K562 (cell line): ENCODE measurements at regions not wholly inside any gene's neighbourhood (a gene's known extent, or its start where the extent isn't known, plus 50 kb on each side); places are given as distances from the start of the nearest gene placed in this dataset.

Experiments
- ATAC-seq: fragments of 200-7000 bp; cut with Tn5 transposase; 3 replicates; pipeline ENCODE4 v1.9.1; 2020; ENCODE audit warnings: moderate library complexity
- BruUV-seq: library from RNA; stranded (reverse); fragments of 400-500 nt; replicated peaks from 2 replicates; lab custom pipeline; 2021; lab: Mats Ljungman, UMichigan
- CTCF ChIA-PET: fragments of 300-600 bp; formaldehyde crosslinking; extraction: SDS; loops from one replicate; lab custom pipeline; 2021; ENCODE audit warnings: low intra/inter-chr PET ratio; lab: Yijun Ruan, JAX
- POLR2A ChIA-PET: fragments of 300-600, 350-650 bp; sonication (Branson Sonifier 250); formaldehyde crosslinking; extraction: SDS; loops from one replicate; lab custom pipeline; 2021; ENCODE audit warnings: antibody characterized with exemption, inconsistent platforms; lab: Yijun Ruan, JAX
- DNase-seq, 4 experiments: peaks; one replicate each; pipeline versions ENCODE4 v3.0.0 to v3.0.0-alpha.2; 2011 to 2018; ENCODE audit warnings: low spot score in 3 of 4, mixed read lengths in 3 of 4; ENCODE audit errors: extremely low read depth in 1 of 4
- FAIRE-seq: peaks from 2 replicates; lab custom pipeline; 2011; peaks lifted over from hg19 to GRCh38; lab: Jason Lieb, UNC
- H2AFZ ChIP-seq: 2 replicates; pipeline ENCODE4 v1.6.0; 2011; ENCODE audit warnings: low read depth, low read length, control low read depth, inconsistent platforms
- H3K27ac ChIP-seq: fragments of 200-600 bp; 3 replicates; pipeline ENCODE4 v1.8.0; 2011; ENCODE audit warnings: low read depth, mild to moderate bottlenecking, control low read depth, inconsistent platforms, low read length, moderate library complexity, mixed read lengths; ENCODE audit errors: extremely low read depth
- H3K27me3 ChIP-seq, 2 experiments: fragments of 300-600 bp in 1 of 2; 2 replicates in 1 of 2; 3 replicates in 1 of 2; pipeline versions ENCODE4 v1.6.0 to v1.8.0; 2011; ENCODE audit warnings: inconsistent platforms in 2 of 2, low read length in 2 of 2, mild to moderate bottlenecking in 1 of 2, mixed read lengths in 1 of 2, moderate library complexity in 1 of 2; ENCODE audit not compliant: control insufficient read depth in 2 of 2, insufficient read depth in 2 of 2
- H3K36me3 ChIP-seq: fragments of 300-600 bp; 3 replicates; pipeline ENCODE4 v1.8.0; 2011; ENCODE audit warnings: mild to moderate bottlenecking, low read length, inconsistent platforms; ENCODE audit not compliant: control insufficient read depth, insufficient read depth
- H3K4me1 ChIP-seq, 2 experiments: fragments of 200-600 bp in 1 of 2; replicated peaks in 1 of 2; 2 replicates in 1 of 2; 3 replicates in 1 of 2; pipeline versions ENCODE4 v1.5.1 to v1.8.0; 2011; ENCODE audit warnings: inconsistent platforms in 2 of 2, low read length in 2 of 2, mild to moderate bottlenecking in 1 of 2, mixed read lengths in 1 of 2, moderate library complexity in 1 of 2; ENCODE audit not compliant: control insufficient read depth in 2 of 2, insufficient read depth in 2 of 2
- H3K4me2 ChIP-seq: 2 replicates; pipeline ENCODE4 v1.6.1; 2011; ENCODE audit warnings: low read length, control low read depth, inconsistent platforms, mixed read lengths; ENCODE audit not compliant: insufficient read depth
- H3K4me3 ChIP-seq: fragments of 200-600 bp; sonication (generic), shearing (Covaris generic); 2 replicates; pipeline ENCODE4 v1.5.1; 2016; ENCODE audit warnings: control low read depth, inconsistent platforms
- H3K79me2 ChIP-seq: fragments of 200-600 bp; 3 replicates; pipeline ENCODE4 v1.8.0; 2011; ENCODE audit warnings: low read length, inconsistent platforms; ENCODE audit not compliant: control insufficient read depth, insufficient read depth
- H3K9ac ChIP-seq, 2 experiments: 2 replicates each; pipeline versions ENCODE4 v1.6.0 to v1.6.1; 2011; ENCODE audit warnings: low read depth in 2 of 2, low read length in 2 of 2, control low read depth in 1 of 2, inconsistent platforms in 1 of 2, mild to moderate bottlenecking in 1 of 2, mixed read lengths in 1 of 2; ENCODE audit not compliant: insufficient read depth in 1 of 2
- H3K9me1 ChIP-seq: one replicate; pipeline ENCODE4 v1.6.0; 2011; ENCODE audit warnings: inconsistent platforms, mild to moderate bottlenecking, low read length, moderate library complexity; ENCODE audit not compliant: control insufficient read depth, insufficient read depth
- H3K9me3 ChIP-seq: replicated peaks from 2 replicates; pipeline ENCODE4 v1.5.1; 2011; ENCODE audit warnings: low read depth, low read length, inconsistent platforms; ENCODE audit not compliant: control insufficient read depth, insufficient read depth
- H4K20me1 ChIP-seq: replicated peaks from 2 replicates; pipeline ENCODE4 v1.6.1; 2011; ENCODE audit warnings: low read length, inconsistent platforms, mixed read lengths; ENCODE audit not compliant: control insufficient read depth, insufficient read depth
- CCNT2 ChIP-seq: IDR thresholded peaks from 2 replicates; pipeline ENCODE4 v1.6.1; 2011; ENCODE audit warnings: borderline replicate concordance, low read depth, mild to moderate bottlenecking, moderate library complexity, mixed read lengths, low read length; ENCODE audit not compliant: insufficient read length; ENCODE audit errors: extremely low read depth
- HNRNPUL1 ChIP-seq: fragments of 200-400 bp; formaldehyde crosslinking; IDR thresholded peaks from 2 replicates; pipeline ENCODE4 v1.6.1; 2017; ENCODE audit warnings: low read length
- MAX ChIP-seq: sonication (generic); formaldehyde crosslinking; IDR thresholded peaks from 2 replicates; pipeline ENCODE4 v1.9.0; 2022; ENCODE audit warnings: mild to moderate bottlenecking, missing genetic modification reagents
- MEF2A ChIP-seq: IDR thresholded peaks from 2 replicates; pipeline ENCODE4 v1.6.1; 2011; ENCODE audit warnings: low read depth, mild to moderate bottlenecking, low read length, moderate library complexity; ENCODE audit not compliant: control insufficient read depth
- MIER1 ChIP-seq: fragments of 450-650 bp; IDR thresholded peaks from 2 replicates; pipeline ENCODE4 v1.6.1; 2016; ENCODE audit warnings: antibody characterized with exemption, mild to moderate bottlenecking, low read depth
- RNF219 ChIP-seq: fragments of 250-450 bp; sonication (Bioruptor Pico); IDR thresholded peaks from 2 replicates; pipeline ENCODE4 v1.5.0; 2022; ENCODE audit warnings: mild to moderate bottlenecking
- SIN3A ChIP-seq, 2 experiments: fragments of 150-350 bp in 1 of 2; IDR thresholded peaks; 2 replicates each; pipeline ENCODE4 v1.6.1; 2011 to 2016; ENCODE audit warnings: borderline replicate concordance in 2 of 2, low read depth in 2 of 2, low read length in 2 of 2, mild to moderate bottlenecking in 2 of 2, moderate library complexity in 2 of 2; ENCODE audit not compliant: control insufficient read depth in 1 of 2
- U2AF1 ChIP-seq: fragments of 200-400 bp; formaldehyde crosslinking; optimal IDR thresholded peaks from 2 replicates; pipeline ENCODE3; 2017; ENCODE audit warnings: mild to moderate bottlenecking, low read depth, low read length, moderate library complexity
- WGBS: fragments of 100-300 bp; shearing (Covaris generic); methylation state at CpG from one replicate; pipeline ENCODE4 v1.1.6; 2016; ENCODE audit warnings: low coverage, mixed read lengths; ENCODE audit not compliant: insufficient coverage; ENCODE audit errors: missing lambda C conversion rate; 5-methylcytosine and 5-hydroxymethylcytosine counted together
- in situ Hi-C: fragments of 300-500 bp; cut with MboI; formaldehyde crosslinking; loops from 4 replicates; pipeline ENCODE4 v1.15.0; 2018; ENCODE audit warnings: inconsistent platforms, mixed read lengths
- intact Hi-C: fragments of 100-400 bp; cut with micrococcal nuclease; formaldehyde crosslinking; loops from 2 replicates; pipeline ENCODE4 v1.14.2; 2022
- TF ChIP-seq, protein P1 (sequence below): IDR thresholded peaks from 3 replicates; pipeline ENCODE4 v1.6.1; 2011; ENCODE audit warnings: borderline replicate concordance, mild to moderate bottlenecking; ENCODE audit not compliant: insufficient read length, insufficient read depth
- TF ChIP-seq, protein P2 (sequence below): sonication (generic); formaldehyde crosslinking; IDR thresholded peaks from 2 replicates; pipeline ENCODE4 v1.8.0; 2023; ENCODE audit warnings: mild to moderate bottlenecking, missing genetic modification reagents

DNA sequence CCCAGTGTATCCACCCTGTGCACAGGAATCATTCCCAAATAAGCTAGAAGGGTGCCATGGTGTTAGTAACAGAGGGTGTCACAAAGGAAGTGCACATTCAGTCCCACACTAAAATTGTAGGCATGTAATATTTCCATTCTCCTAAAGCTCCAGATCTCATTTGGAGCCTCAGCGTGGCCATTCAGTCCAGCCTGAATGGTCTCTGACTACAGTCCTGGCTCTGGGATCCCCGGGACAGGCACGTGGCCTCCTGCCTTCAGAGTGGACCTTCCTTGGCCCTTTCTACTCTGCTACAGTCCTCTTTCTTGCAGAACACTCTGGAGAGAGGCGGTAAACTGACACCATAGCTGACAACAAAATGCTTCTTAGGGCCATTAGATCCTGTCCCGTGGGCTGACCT is 243.9 kb downstream of the IRX2 start:
- Histone ChIP-seq H3K27ac (no peak overlapping the region), H3K4me2 (no peak overlapping the region), H2AFZ (no peak overlapping the region), H3K4me3 (no peak overlapping the region), H3K9ac (no peak overlapping the region), H3K36me3 (no peaks in the 10 kb centered on the region), H4K20me1 (no peaks in the 10 kb centered on the region; the same call in 1 of the 2 replicates), H3K4me1 (no peaks in the 10 kb centered on the region), H3K79me2 (no peaks in the 10 kb centered on the region), H3K9me3 (no peaks in the 10 kb centered on the region), H3K9me1 (no peaks in the 10 kb centered on the region), H3K27me3 (peaks cover 0 to 18% of the 10 kb centered on the region in 2 experiments; a peak in 2 of 5 replicates)
- CTCF ChIA-PET = no interaction called here
- no TSS peak for BruUV-seq
- intact Hi-C loops = no loop called here
- DNase-seq = no peak
- ATAC-seq = no peak
- whole genome bisulfite sequencing = 1% methylated on average over 5 of the region's 5 CpGs
- FAIRE-seq = no peak
- POLR2A ChIA-PET = interaction anchor here (1.0 kb wide), 1 partner anchor 9 kb away, joined by 3 read pairs; no protein-coding TSS in a partner anchor
- in situ Hi-C loops = no loop called here
- TF ChIP-seq MAX (CRISPR knock-in tag) = no peak
- no peak for TF ChIP-seq CCNT2
- TF ChIP-seq, protein P1, sequence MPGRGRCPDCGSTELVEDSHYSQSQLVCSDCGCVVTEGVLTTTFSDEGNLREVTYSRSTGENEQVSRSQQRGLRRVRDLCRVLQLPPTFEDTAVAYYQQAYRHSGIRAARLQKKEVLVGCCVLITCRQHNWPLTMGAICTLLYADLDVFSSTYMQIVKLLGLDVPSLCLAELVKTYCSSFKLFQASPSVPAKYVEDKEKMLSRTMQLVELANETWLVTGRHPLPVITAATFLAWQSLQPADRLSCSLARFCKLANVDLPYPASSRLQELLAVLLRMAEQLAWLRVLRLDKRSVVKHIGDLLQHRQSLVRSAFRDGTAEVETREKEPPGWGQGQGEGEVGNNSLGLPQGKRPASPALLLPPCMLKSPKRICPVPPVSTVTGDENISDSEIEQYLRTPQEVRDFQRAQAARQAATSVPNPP = no peak
- no peak for TF ChIP-seq U2AF1
- TF ChIP-seq SIN3A (IDR thresholded peaks at IDR 0.05; ENCODE audit: borderline replicate concordance in 2 of 2, control insufficient read depth in 1 of 2, low read depth in 2 of 2, low read length in 2 of 2) = no peak
- TF ChIP-seq HNRNPUL1 = no peak
- TF ChIP-seq, protein P2, sequence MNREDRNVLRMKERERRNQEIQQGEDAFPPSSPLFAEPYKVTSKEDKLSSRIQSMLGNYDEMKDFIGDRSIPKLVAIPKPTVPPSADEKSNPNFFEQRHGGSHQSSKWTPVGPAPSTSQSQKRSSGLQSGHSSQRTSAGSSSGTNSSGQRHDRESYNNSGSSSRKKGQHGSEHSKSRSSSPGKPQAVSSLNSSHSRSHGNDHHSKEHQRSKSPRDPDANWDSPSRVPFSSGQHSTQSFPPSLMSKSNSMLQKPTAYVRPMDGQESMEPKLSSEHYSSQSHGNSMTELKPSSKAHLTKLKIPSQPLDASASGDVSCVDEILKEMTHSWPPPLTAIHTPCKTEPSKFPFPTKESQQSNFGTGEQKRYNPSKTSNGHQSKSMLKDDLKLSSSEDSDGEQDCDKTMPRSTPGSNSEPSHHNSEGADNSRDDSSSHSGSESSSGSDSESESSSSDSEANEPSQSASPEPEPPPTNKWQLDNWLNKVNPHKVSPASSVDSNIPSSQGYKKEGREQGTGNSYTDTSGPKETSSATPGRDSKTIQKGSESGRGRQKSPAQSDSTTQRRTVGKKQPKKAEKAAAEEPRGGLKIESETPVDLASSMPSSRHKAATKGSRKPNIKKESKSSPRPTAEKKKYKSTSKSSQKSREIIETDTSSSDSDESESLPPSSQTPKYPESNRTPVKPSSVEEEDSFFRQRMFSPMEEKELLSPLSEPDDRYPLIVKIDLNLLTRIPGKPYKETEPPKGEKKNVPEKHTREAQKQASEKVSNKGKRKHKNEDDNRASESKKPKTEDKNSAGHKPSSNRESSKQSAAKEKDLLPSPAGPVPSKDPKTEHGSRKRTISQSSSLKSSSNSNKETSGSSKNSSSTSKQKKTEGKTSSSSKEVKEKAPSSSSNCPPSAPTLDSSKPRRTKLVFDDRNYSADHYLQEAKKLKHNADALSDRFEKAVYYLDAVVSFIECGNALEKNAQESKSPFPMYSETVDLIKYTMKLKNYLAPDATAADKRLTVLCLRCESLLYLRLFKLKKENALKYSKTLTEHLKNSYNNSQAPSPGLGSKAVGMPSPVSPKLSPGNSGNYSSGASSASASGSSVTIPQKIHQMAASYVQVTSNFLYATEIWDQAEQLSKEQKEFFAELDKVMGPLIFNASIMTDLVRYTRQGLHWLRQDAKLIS (CRISPR knock-in tag) = no peak
- no peak for TF ChIP-seq RNF219 (CRISPR knock-in tag)
- TF ChIP-seq MIER1 = no peak
- no peak for TF ChIP-seq MEF2A
